HAP-1 (cell line): ENCODE measurements at regions not wholly inside any gene's neighbourhood (a gene's known extent, or its start where the extent isn't known, plus 50 kb on each side); places are given as distances from the start of the nearest gene placed in this dataset.

Source experiments
- DNase-seq, 2 experiments: peaks; one replicate each; pipeline ENCODE4 v3.0.0-alpha.2; 2016 to 2020; ENCODE audit warnings: low spot score in 2 of 2
- H3K27me3 ChIP-seq: fragments of 250-450 bp; sonication (Bioruptor Pico); 2 replicates; pipeline ENCODE4 v1.5.1; 2020; ENCODE audit warnings: low read depth, mild to moderate bottlenecking, moderate library complexity
- H3K36me3 ChIP-seq: fragments of 250-450 bp; sonication (Bioruptor Pico); replicated peaks from 2 replicates; pipeline ENCODE4 v1.5.1; 2020; ENCODE audit warnings: mild to moderate bottlenecking
- H3K4me1 ChIP-seq: fragments of 250-450 bp; sonication (Bioruptor Pico); 2 replicates; pipeline ENCODE4 v1.5.1; 2020; ENCODE audit warnings: mild to moderate bottlenecking
- H3K4me3 ChIP-seq: fragments of 250-450 bp; sonication (Bioruptor Pico); 2 replicates; pipeline ENCODE4 v1.5.1; 2020; ENCODE audit warnings: mild to moderate bottlenecking, moderate library complexity
- H3K9me3 ChIP-seq: fragments of 250-450 bp; sonication (Bioruptor Pico); 2 replicates; pipeline ENCODE4 v1.5.1; 2020; ENCODE audit warnings: mild to moderate bottlenecking, moderate library complexity
- in situ Hi-C: fragments of 300-500 bp; cut with MboI; formaldehyde crosslinking; loops from 3 replicates; pipeline ENCODE4 v1.14.3; 2020; ENCODE audit warnings: low sequenced_read_pairs, inconsistent platforms, mixed read lengths

DNA sequence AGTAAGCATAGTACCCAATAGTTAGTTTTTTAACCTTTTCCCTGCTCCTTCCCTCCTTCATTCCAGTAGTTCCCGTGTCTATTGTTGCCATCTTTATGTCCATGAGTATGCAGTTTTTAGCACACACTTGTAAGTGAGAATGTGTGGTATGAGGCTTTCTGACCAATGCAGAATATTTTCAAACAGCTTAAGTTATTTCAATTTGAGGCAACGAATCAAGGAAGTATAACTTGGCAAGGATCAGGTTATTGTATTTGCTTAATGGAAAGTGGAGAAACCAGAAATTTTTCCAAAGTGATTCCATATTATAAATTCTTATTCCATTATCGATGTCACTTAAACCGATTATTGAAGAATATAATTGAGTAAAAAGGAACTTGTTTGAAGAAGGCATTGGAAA, 954.8 kb downstream of the GBE1 start:
- DNase-seq, result no peak
- Histone ChIP-seq H3K9me3 (no peaks in the 10 kb centered on the region), H3K27me3 (no peaks in the 10 kb centered on the region), H3K4me1 (no peaks in the 10 kb centered on the region), H3K36me3 (no peaks in the 10 kb centered on the region), H3K4me3 (no peak overlapping the region)
- in situ Hi-C loops, result no loop called here

DNA sequence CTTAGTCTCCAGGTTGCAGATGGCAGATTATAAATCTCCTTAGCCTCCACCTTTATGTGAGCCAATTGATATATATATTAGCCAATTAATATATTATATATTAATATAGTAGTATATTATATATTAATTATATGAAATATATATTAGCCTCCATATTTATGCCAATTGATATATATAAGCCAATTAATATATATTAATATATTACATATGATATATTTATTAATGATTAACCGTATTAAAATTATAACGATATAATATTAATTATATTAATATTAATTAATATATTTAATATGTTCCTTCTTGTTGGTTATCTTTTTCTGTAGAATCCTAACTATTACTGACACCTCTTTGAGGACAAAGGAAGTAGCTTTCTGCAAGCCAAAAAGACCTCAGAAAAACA, 972.5 kb downstream of the GBE1 start:
- in situ Hi-C loops, result no loop called here
- H3K4me1 ChIP-seq, result no peaks in the 10 kb centered on the region
- H3K36me3 ChIP-seq, result no peaks in the 10 kb centered on the region
- H3K27me3 ChIP-seq, result no peaks in the 10 kb centered on the region
- no peak overlapping the region for H3K4me3 ChIP-seq
- no peak for DNase-seq
- no peaks in the 10 kb centered on the region for H3K9me3 ChIP-seq

DNA sequence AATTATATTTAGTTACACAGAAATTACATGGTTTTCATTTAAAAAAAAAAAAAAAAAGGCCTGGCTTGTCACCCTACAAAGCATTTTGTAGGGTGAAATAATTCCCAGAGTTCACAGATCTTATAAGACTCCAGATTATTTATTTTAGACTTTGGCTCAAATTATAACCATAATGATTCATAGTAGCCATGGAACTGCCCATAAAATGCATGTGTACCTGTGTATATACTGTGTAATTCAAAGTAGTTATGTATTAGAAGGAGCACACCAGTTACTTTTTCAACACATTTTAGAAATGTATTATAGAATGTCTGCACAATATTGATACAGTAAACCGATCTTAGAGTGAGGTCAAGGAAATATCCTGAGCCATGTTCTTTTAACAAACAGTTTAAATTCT, 975.6 kb downstream of the GBE1 start:
- Histone ChIP-seq H3K27me3 (no peaks in the 10 kb centered on the region), H3K9me3 (no peaks in the 10 kb centered on the region), H3K4me3 (no peak overlapping the region), H3K4me1 (no peaks in the 10 kb centered on the region), H3K36me3 (no peaks in the 10 kb centered on the region)
- DNase-seq, result no peak
- in situ Hi-C loops, result no loop called here

DNA sequence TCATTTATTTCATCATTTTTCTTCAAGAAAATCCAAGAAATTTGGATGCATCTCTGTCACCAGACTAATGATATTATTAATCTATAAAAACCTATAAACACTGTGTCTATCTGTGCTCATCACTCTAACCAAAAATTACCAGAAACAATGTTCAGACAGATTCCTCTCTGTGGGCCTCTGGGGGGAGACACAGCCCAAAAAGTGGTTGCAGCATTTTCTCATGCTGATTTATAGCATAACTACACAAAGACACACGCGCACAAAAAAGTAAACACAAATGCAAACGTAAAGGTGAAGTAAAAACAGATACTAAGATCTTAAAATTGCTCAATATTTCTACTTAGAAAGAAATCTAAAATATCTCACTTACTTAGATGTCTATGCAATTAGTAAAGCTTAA, 976.0 kb downstream of the GBE1 start:
- H3K4me3 ChIP-seq, result no peak overlapping the region
- no peaks in the 10 kb centered on the region for H3K27me3 ChIP-seq
- H3K9me3 ChIP-seq, result no peaks in the 10 kb centered on the region
- no peaks in the 10 kb centered on the region for H3K4me1 ChIP-seq
- peak; percentile 13 to 40 for DNase-seq
- in situ Hi-C loops, result no loop called here
- no peaks in the 10 kb centered on the region for H3K36me3 ChIP-seq

DNA sequence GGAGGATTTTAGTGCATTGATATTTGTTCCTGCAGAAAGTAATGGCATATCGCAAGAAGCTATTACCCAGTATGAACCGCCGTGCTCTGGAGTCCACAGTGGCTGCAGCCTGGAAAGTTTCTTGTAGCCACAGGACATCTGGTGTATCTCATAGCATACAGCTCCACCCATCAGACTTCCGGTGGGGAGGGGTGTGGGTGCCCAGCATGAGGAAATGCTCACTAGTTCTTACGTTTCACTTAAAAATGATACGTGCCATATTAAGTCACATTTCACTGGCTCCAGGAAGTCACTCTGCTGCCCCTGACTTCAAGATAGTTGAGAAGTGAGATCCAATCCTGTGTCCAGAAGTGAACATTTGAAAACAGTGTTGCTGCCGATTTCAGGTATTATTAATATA, 990.4 kb downstream of the GBE1 start:
- Histone ChIP-seq H3K27me3 (no peaks in the 10 kb centered on the region), H3K9me3 (no peaks in the 10 kb centered on the region), H3K36me3 (no peaks in the 10 kb centered on the region), H3K4me3 (no peak overlapping the region), H3K4me1 (no peaks in the 10 kb centered on the region)
- no peak for DNase-seq
- in situ Hi-C loops, result no loop called here

DNA sequence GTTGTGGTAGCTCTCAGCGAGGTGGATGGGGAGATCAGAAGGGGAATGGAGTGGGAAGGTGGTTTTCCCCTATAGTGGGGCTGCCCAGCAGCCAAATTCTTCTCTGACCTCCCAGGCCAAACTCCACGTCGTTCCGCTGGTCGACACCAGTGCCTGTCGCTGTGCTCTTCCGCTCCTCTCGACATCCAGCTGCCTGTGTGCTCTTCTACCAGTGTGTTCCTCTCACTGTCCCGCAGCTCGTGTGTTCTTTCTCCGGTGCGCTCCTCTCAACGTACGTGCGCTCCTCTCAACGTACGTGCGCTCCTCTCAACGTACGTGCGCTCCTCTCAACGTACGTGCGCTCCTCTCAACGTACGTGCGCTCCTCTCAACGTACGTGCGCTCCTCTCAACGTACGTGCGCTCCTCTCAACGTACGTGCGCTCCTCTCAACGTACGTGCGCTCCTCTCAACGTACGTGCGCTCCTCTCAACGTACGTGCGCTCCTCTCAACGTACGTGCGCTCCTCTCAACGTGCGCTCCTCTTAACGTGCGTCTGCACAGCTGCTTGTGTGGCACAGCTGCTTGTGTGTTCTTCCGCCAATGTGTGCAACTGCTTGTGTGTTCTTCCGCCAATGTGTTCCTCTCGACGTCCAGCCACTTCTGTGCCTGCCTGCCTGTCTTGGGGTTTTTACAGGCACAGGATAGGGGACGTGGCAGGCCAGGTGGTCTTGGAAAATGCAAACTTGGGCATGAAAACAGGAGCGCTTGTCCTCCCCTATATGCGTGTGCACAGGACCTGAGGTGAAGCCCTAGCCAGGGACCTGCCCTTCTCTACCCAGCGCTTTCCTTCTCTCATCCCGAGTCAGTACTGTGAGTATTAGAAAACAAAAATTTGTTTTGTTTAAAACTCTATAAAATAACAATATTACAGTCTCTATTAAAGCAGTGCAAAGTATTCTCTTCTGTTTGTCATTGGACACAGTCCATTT, 991.1 kb downstream of the GBE1 start:
- no peak for DNase-seq
- no peaks in the 10 kb centered on the region for H3K4me1 ChIP-seq
- no peaks in the 10 kb centered on the region for H3K9me3 ChIP-seq
- in situ Hi-C loops, result no loop called here
- H3K36me3 ChIP-seq, result no peaks in the 10 kb centered on the region
- no peak overlapping the region for H3K4me3 ChIP-seq
- H3K27me3 ChIP-seq, result no peaks in the 10 kb centered on the region

DNA sequence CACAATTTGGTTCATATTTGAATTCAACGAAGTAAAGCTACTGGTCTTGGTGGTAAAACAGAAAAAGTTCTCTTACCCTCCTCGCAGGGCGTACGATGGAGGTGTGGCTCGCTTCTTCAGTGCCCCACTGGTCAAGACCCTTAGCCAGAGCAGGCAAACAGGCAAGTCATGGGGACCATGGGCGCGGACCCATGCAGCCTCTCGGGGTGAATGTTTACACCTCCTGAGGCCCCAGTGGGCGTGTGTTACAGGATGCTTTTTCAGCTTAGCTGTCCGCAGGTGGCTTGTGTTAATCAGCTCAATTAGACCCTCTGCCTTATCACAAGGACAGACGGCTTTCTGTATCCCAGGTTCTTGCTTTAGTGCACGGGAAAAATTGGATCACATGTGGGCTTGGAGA, 991.8 kb downstream of the GBE1 start:
- Histone ChIP-seq H3K4me1 (no peaks in the 10 kb centered on the region), H3K9me3 (no peaks in the 10 kb centered on the region), H3K4me3 (no peak overlapping the region), H3K36me3 (no peaks in the 10 kb centered on the region), H3K27me3 (no peaks in the 10 kb centered on the region)
- DNase-seq, result no peak
- in situ Hi-C loops, result no loop called here

DNA sequence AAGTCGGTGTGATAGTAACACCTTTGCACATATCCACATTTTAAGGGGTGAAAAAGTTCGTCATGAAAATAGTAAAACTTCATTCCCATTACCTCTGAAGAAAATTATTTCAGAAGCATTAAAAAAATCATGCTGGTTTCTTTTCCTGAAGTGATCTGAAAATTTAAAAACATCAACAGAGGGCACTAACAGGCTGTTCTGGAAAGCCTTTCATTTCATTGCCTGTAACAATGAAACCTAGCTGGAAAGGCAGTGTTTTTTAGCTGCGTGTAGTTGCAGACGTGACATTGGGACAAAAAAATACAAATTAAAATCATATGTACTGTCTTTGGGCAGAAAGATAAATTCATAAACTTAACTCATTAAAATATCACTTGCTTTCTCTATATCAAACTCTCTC, 993.8 kb downstream of the GBE1 start:
- Histone ChIP-seq H3K4me3 (no peak overlapping the region), H3K4me1 (no peaks in the 10 kb centered on the region), H3K36me3 (no peaks in the 10 kb centered on the region), H3K27me3 (no peaks in the 10 kb centered on the region), H3K9me3 (no peaks in the 10 kb centered on the region)
- no peak for DNase-seq
- in situ Hi-C loops, result no loop called here

DNA sequence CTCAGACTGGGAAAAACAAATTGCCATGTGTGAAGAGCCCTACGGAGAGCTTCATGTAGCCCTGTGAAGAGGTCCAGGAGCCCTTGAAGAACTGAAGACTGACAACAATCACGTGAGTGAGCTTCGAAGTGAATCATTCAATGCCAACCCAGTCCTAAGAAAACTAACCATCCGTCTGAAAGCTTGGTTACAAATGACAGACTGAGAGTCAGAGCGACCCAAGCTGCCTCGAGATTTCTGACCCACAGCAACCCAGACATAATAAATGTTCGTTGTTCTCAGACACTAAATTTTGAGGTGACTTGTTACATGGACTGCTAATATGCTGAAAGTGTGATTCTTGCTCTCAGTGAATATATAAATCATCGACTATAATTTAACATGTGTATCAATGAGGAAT, 987.2 kb upstream of the ROBO1 start:
- in situ Hi-C loops, result no loop called here
- H3K27me3 ChIP-seq, result no peaks in the 10 kb centered on the region
- H3K36me3 ChIP-seq, result no peaks in the 10 kb centered on the region
- H3K9me3 ChIP-seq, result no peaks in the 10 kb centered on the region
- no peak overlapping the region for H3K4me3 ChIP-seq
- no peak for DNase-seq
- peaks cover 4% of the 10 kb centered on the region for H3K4me1 ChIP-seq

DNA sequence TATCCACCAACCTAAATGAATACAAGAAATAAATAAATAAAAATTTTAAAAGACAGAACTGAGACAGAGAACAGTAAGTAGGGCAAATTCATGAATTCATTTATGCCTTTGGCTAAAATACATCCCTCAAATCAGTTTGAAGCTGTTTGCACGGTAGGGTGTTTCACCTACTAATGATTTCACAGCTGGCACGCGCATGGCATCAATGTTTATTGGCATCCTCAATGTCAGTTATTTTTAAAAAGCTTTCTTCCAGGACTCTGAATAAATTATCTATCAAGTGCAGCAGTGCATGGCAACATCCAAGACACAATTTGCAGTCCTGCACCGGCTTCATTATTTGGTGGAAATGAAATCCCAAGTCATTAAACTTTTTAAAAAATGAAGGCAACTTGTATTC, 985.2 kb upstream of the ROBO1 start:
- no peaks in the 10 kb centered on the region for H3K9me3 ChIP-seq
- peaks cover 4% of the 10 kb centered on the region for H3K4me1 ChIP-seq
- DNase-seq, result no peak
- H3K36me3 ChIP-seq, result no peaks in the 10 kb centered on the region
- H3K4me3 ChIP-seq, result no peak overlapping the region
- in situ Hi-C loops, result no loop called here
- H3K27me3 ChIP-seq, result no peaks in the 10 kb centered on the region

DNA sequence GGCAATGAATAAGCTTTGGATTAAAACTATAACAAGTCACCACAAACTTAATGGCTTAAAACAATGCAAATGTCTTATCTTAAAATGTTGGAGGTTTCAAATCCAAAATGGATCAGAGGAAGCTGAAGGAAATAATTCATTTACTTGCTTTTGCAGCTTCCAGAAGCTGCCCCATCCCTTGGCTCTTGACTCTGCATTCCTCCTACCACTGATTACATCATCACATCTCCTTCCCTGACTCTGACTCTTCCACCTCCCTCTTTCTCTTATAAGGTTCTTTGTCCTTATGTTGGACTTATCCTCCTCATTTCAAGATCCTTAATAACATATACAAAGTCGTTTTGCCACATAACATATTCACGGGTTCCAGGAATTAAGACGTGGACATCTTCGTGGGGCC, 982.8 kb upstream of the ROBO1 start:
- H3K4me1 ChIP-seq, result peaks cover 4% of the 10 kb centered on the region
- no peaks in the 10 kb centered on the region for H3K9me3 ChIP-seq
- no peak overlapping the region for H3K4me3 ChIP-seq
- in situ Hi-C loops, result no loop called here
- DNase-seq, result no peak
- no peaks in the 10 kb centered on the region for H3K27me3 ChIP-seq
- no peaks in the 10 kb centered on the region for H3K36me3 ChIP-seq

DNA sequence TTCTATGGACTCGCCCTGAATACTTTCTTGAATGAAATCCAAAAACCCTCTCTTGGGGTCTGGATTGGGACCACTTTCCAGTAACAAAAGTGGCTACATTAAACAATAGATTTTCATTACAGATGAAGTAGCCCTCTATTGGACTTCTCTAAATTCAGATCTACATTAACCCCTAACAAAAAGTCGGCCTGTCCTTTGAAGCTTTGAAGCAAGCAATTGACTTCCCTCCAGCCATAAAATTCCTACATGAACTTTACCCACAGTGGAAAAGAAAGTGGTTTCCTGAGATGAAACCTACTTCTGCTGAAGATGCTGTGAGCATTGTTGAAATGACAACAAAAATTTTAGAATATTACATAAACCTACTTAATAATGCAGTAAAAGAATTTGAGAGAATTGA, 967.1 kb upstream of the ROBO1 start:
- H3K4me1 ChIP-seq, result no peaks in the 10 kb centered on the region
- no peak overlapping the region for H3K4me3 ChIP-seq
- no peak for DNase-seq
- no peaks in the 10 kb centered on the region for H3K27me3 ChIP-seq
- H3K36me3 ChIP-seq, result no peaks in the 10 kb centered on the region
- H3K9me3 ChIP-seq, result no peaks in the 10 kb centered on the region
- in situ Hi-C loops, result no loop called here

DNA sequence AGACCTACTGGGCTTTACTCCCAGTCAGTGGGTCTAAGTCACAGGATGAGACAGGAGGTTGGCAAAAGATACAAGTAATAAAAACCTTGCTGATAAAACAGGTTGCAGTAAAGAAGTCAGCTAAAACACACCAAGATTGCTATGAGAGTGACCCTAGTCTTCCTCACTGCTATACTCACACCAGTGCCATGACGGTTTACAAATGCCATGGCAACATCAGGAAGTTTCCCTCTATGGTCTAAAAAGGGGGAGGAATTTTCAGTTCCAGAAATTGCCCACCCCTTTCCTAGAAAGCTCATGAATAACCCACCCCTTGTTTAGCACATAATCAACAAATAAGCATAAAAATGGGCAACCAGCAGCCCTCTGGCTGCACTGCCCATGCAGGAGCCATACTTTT, 966.7 kb upstream of the ROBO1 start:
- H3K9me3 ChIP-seq, result no peaks in the 10 kb centered on the region
- no peak overlapping the region for H3K4me3 ChIP-seq

DNA sequence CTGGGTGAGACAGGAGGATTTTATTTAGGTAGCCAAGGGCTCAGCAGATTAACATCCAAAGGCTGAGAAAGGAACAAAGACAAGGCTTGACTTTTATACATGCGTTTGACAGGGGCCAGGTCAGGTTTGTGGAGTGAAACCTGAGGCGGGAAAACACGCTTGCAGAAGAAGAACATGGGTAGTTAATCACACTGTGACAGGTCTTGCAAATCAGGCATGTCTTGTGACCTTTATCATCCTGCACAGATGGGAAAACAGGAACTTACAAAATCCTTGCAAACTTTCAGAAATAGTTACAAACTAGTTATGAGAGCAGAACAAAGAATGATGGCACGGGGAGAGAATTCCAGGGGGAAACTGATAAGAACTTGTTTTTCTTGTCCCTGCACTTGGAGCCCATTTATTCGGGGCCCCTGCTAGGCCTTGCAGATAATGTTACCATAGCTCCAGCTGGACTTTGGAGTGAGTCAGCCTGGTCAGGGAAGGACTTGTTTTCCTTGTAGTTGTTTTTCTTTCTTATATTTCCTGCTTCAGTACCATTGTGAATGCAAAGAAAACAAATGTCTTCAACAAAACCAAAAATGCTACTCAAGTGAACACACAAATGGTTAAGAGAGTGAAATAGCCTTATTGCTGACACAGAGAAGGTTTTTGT, 965.9 kb upstream of the ROBO1 start:
- in situ Hi-C loops, result no loop called here
- no peaks in the 10 kb centered on the region for H3K27me3 ChIP-seq
- no peak for DNase-seq
- no peak overlapping the region for H3K4me3 ChIP-seq
- no peaks in the 10 kb centered on the region for H3K9me3 ChIP-seq
- H3K36me3 ChIP-seq, result no peaks in the 10 kb centered on the region
- H3K4me1 ChIP-seq, result no peaks in the 10 kb centered on the region

More for the DNA sequence above, 966.7 kb upstream of the ROBO1 start:
- H3K27me3 ChIP-seq, result no peaks in the 10 kb centered on the region
- no peaks in the 10 kb centered on the region for H3K36me3 ChIP-seq
- H3K4me1 ChIP-seq, result no peaks in the 10 kb centered on the region
- no peak for DNase-seq
- in situ Hi-C loops, result no loop called here
